GM23338 (cell line): ENCODE measurements at regions not wholly inside any gene's neighbourhood (a gene's known extent, or its start where the extent isn't known, plus 50 kb on each side); places are given as distances from the start of the nearest gene placed in this dataset.

Experiments used
- CREB1 ChIP-seq: fragments of 250-450 bp; sonication (Bioruptor Pico); IDR thresholded peaks from 2 replicates; pipeline ENCODE4 v1.5.0; 2020; ENCODE audit warnings: low read depth, mild to moderate bottlenecking, moderate library complexity
- EZH2 ChIP-seq: fragments of 200-600 bp; sonication (generic); IDR thresholded peaks from one replicate; pipeline ENCODE4 v1.8.0; 2017; ENCODE audit warnings: antibody characterized with exemption, mild to moderate bottlenecking, low read depth; ENCODE audit not compliant: unreplicated experiment
- POLR2AphosphoS5 ChIP-seq: IDR thresholded peaks from 2 replicates; pipeline ENCODE4 v1.6.1; 2016; ENCODE audit warnings: antibody characterized with exemption, low read depth
- TF ChIP-seq, protein P1 (sequence below), 2 experiments: fragments of 200-600 bp in 1 of 2; sonication (generic) in 1 of 2; conservative IDR thresholded peaks; 2 replicates each; pipeline versions ENCODE4 v1.5.1 to v1.6.1; 2016 to 2017; ENCODE audit warnings: antibody characterized with exemption in 2 of 2, low read depth in 2 of 2, mild to moderate bottlenecking in 2 of 2, moderate library complexity in 1 of 2

DNA sequence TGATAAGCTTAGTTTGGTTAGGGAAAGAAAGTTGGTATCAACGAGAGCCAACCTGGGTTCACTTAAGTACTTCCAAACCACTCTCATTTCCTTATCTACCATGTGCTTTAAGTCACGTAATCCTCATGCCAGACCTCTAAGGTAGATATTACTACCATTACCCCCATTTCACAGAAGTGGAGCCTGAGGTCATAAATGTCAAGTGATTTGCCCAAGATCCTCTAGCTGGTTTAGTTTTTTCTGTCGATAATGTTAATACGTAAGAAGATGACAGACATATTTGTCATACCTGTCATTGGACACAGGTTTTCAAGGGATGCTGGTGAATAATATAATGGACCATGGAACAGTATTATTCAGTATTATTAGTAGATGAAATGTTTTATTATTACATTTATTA is 197.4 kb upstream of the MKLN1 start:
- TF ChIP-seq EZH2: no peak
- no peak for TF ChIP-seq CREB1 (CRISPR knock-in tag)
- TF ChIP-seq, protein P1, sequence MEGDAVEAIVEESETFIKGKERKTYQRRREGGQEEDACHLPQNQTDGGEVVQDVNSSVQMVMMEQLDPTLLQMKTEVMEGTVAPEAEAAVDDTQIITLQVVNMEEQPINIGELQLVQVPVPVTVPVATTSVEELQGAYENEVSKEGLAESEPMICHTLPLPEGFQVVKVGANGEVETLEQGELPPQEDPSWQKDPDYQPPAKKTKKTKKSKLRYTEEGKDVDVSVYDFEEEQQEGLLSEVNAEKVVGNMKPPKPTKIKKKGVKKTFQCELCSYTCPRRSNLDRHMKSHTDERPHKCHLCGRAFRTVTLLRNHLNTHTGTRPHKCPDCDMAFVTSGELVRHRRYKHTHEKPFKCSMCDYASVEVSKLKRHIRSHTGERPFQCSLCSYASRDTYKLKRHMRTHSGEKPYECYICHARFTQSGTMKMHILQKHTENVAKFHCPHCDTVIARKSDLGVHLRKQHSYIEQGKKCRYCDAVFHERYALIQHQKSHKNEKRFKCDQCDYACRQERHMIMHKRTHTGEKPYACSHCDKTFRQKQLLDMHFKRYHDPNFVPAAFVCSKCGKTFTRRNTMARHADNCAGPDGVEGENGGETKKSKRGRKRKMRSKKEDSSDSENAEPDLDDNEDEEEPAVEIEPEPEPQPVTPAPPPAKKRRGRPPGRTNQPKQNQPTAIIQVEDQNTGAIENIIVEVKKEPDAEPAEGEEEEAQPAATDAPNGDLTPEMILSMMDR (conservative IDR thresholded peaks at IDR 0.05; ENCODE audit: low read depth in 2 of 2): no peak
- TF ChIP-seq POLR2AphosphoS5: no peak
